H1 (cell line): ENCODE measurements at regions not wholly inside any gene's neighbourhood (a gene's known extent, or its start where the extent isn't known, plus 50 kb on each side); places are given as distances from the start of the nearest gene placed in this dataset.

Experiments
- CTCF ChIA-PET: fragments of 300-600 bp; sonication (Branson Sonifier 250); formaldehyde crosslinking; loops from one replicate; lab custom pipeline; 2021; ENCODE audit not compliant: partially characterized antibody; lab: Charles Lee
- POLR2A ChIA-PET: fragments of 300-600 bp; sonication (Branson Sonifier 250); formaldehyde crosslinking; loops from one replicate; lab custom pipeline; 2021; ENCODE audit warnings: inconsistent platforms; ENCODE audit not compliant: partially characterized antibody; lab: Charles Lee
- DNase-seq, 2 experiments: peaks; one replicate each; pipeline versions ENCODE4 v3.0.0 to v3.0.0-alpha.2; 2010 to 2022; ENCODE audit warnings: low spot score in 2 of 2, low read depth in 1 of 2, mixed read lengths in 1 of 2
- FAIRE-seq: peaks from 2 replicates; lab custom pipeline; 2011; peaks lifted over from hg19 to GRCh38; lab: Jason Lieb, UNC
- H2AFZ ChIP-seq: 2 replicates; pipeline ENCODE4 v1.8.1; 2012; ENCODE audit warnings: low read length, inconsistent platforms
- H2AK5ac ChIP-seq: 2 replicates; pipeline ENCODE4 v1.6.1; 2013; ENCODE audit warnings: low read depth, low read length
- H2BK120ac ChIP-seq: replicated peaks from 2 replicates; pipeline ENCODE3; 2013; ENCODE audit warnings: low read depth, low read length, inconsistent platforms
- H2BK12ac ChIP-seq: 2 replicates; pipeline ENCODE4 v1.6.1; 2013; ENCODE audit warnings: low read depth, low read length
- H2BK15ac ChIP-seq: 2 replicates; pipeline ENCODE4 v1.6.1; 2013; ENCODE audit warnings: low read length
- H2BK20ac ChIP-seq: 2 replicates; pipeline ENCODE4 v1.6.1; 2013; ENCODE audit warnings: low read length
- H2BK5ac ChIP-seq: 2 replicates; pipeline ENCODE4 v1.6.1; 2013; ENCODE audit warnings: low read depth, low read length
- H3K14ac ChIP-seq: 2 replicates; pipeline ENCODE4 v1.6.1; 2013; ENCODE audit warnings: inconsistent platforms; ENCODE audit not compliant: insufficient read length
- H3K18ac ChIP-seq: 2 replicates; pipeline ENCODE4 v1.6.1; 2013; ENCODE audit warnings: low read length; ENCODE audit errors: extremely low read depth
- H3K23ac ChIP-seq: 2 replicates; pipeline ENCODE4 v1.6.1; 2013; ENCODE audit warnings: inconsistent platforms; ENCODE audit not compliant: insufficient read length
- H3K23me2 ChIP-seq: 2 replicates; pipeline ENCODE4 v1.6.1; 2013; ENCODE audit warnings: low read depth, low read length
- H3K27ac ChIP-seq: 2 replicates; pipeline ENCODE4 v1.6.1; 2011; ENCODE audit warnings: low read depth, low read length, inconsistent platforms
- H3K27me3 ChIP-seq, 4 experiments: replicated peaks in 1 of 4; 1 replicate in 1 of 4; 2 replicates in 3 of 4; pipeline versions ENCODE4 v1.6.1 to v1.8.1; 2011 to 2013; ENCODE audit warnings: low read length in 3 of 4, mild to moderate bottlenecking in 3 of 4, inconsistent platforms in 2 of 4, mixed read lengths in 2 of 4, moderate library complexity in 1 of 4; ENCODE audit not compliant: control insufficient read depth in 3 of 4, insufficient read depth in 3 of 4; ENCODE audit errors: extremely low read depth in 1 of 4
- H3K36me3 ChIP-seq, 4 experiments: 2 replicates each; pipeline versions ENCODE4 v1.6.1 to v1.8.1; 2011 to 2013; ENCODE audit warnings: mild to moderate bottlenecking in 4 of 4, low read length in 3 of 4, moderate library complexity in 2 of 4, control low read depth in 1 of 4, inconsistent platforms in 1 of 4; ENCODE audit not compliant: insufficient read depth in 4 of 4, control insufficient read depth in 2 of 4
- H3K4ac ChIP-seq: replicated peaks from 2 replicates; pipeline ENCODE3; 2013; ENCODE audit warnings: low read length, low read depth, mixed read lengths, inconsistent platforms; ENCODE audit not compliant: insufficient read length
- H3K4me1 ChIP-seq, 4 experiments: replicated peaks in 1 of 4; 1 replicate in 1 of 4; 2 replicates in 3 of 4; pipeline versions ENCODE4 v1.6.1 to v1.8.1; 2011 to 2013; ENCODE audit warnings: low read length in 3 of 4, inconsistent platforms in 2 of 4, mixed read lengths in 1 of 4; ENCODE audit not compliant: insufficient read depth in 4 of 4, control insufficient read depth in 3 of 4
- H3K4me2 ChIP-seq, 2 experiments: 2 replicates each; pipeline versions ENCODE4 v1.6.1 to v1.8.1; 2011 to 2013; ENCODE audit warnings: low read depth in 2 of 2, low read length in 2 of 2, control low read depth in 1 of 2, inconsistent platforms in 1 of 2, mild to moderate bottlenecking in 1 of 2; ENCODE audit not compliant: insufficient read depth in 1 of 2
- H3K4me3 ChIP-seq, 4 experiments: fragments of 200-600, 300-600 bp in 1 of 4; sonication (generic), shearing (Covaris generic), sonication (Bioruptor Twin) in 1 of 4; 2 replicates each; pipeline versions ENCODE4 v1.5.1 to v1.8.1; 2011 to 2016; ENCODE audit warnings: low read length in 4 of 4, low read depth in 3 of 4, control low read depth in 2 of 4, inconsistent platforms in 2 of 4, mild to moderate bottlenecking in 2 of 4, mixed read lengths in 1 of 4, moderate library complexity in 1 of 4; ENCODE audit not compliant: insufficient read depth in 2 of 4; ENCODE audit errors: extremely low read depth in 1 of 4
- H3K56ac ChIP-seq: replicated peaks from 2 replicates; pipeline ENCODE3; 2013; ENCODE audit warnings: low read depth, mild to moderate bottlenecking, mixed read lengths, low read length, inconsistent platforms; ENCODE audit not compliant: insufficient read length
- H3K79me1 ChIP-seq: 2 replicates; pipeline ENCODE4 v1.6.1; 2013; ENCODE audit warnings: low read depth, low read length, control low read depth
- H3K79me2 ChIP-seq, 2 experiments: 2 replicates each; pipeline versions ENCODE4 v1.6.1 to v1.8.1; 2012 to 2013; ENCODE audit warnings: low read length in 2 of 2, mild to moderate bottlenecking in 2 of 2, inconsistent platforms in 1 of 2; ENCODE audit not compliant: insufficient read depth in 2 of 2, control insufficient read depth in 1 of 2
- H3K9ac ChIP-seq, 4 experiments: replicated peaks in 1 of 4; 1 replicate in 1 of 4; 2 replicates in 3 of 4; pipeline versions ENCODE4 v1.6.1 to v1.8.1; 2011 to 2013; ENCODE audit warnings: low read depth in 3 of 4, low read length in 3 of 4, control low read depth in 2 of 4, mild to moderate bottlenecking in 2 of 4, moderate library complexity in 2 of 4, inconsistent platforms in 1 of 4; ENCODE audit errors: extremely low read depth in 1 of 4
- H3K9me3 ChIP-seq, 2 experiments: 2 replicates each; pipeline versions ENCODE4 v1.6.1 to v1.8.1; 2012 to 2013; ENCODE audit warnings: mild to moderate bottlenecking in 2 of 2, moderate library complexity in 2 of 2, control low read depth in 1 of 2, inconsistent platforms in 1 of 2, low read depth in 1 of 2, low read length in 1 of 2, mixed read lengths in 1 of 2; ENCODE audit not compliant: insufficient read depth in 2 of 2
- H4K20me1 ChIP-seq, 2 experiments: replicated peaks in 1 of 2; 2 replicates each; pipeline versions ENCODE3 to v1.8.1; 2011 to 2013; ENCODE audit warnings: inconsistent platforms in 2 of 2, low read length in 2 of 2, mild to moderate bottlenecking in 1 of 2; ENCODE audit not compliant: insufficient read depth in 2 of 2, control insufficient read depth in 1 of 2
- H4K5ac ChIP-seq: 2 replicates; pipeline ENCODE4 v1.6.1; 2013; ENCODE audit warnings: low read length, low read depth, mixed read lengths, inconsistent platforms; ENCODE audit not compliant: insufficient read length
- H4K8ac ChIP-seq: 2 replicates; pipeline ENCODE4 v1.8.0; 2013; ENCODE audit warnings: mild to moderate bottlenecking, moderate library complexity, low read length, inconsistent platforms; ENCODE audit not compliant: insufficient read depth; ENCODE audit errors: extremely low read depth
- H4K91ac ChIP-seq: replicated peaks from 2 replicates; pipeline ENCODE3; 2013; ENCODE audit warnings: low read length, mixed read lengths, inconsistent platforms; ENCODE audit not compliant: insufficient read length
- CREB1 ChIP-seq: IDR thresholded peaks from 2 replicates; pipeline ENCODE4 v1.6.1; 2012; ENCODE audit warnings: inconsistent platforms
- EZH2 ChIP-seq: fragments of 200-600 bp; sonication (generic); IDR thresholded peaks from 2 replicates; pipeline ENCODE4 v1.7.1; 2012; ENCODE audit warnings: low read depth, mild to moderate bottlenecking, moderate library complexity, low read length, inconsistent platforms; ENCODE audit not compliant: severe bottlenecking
- FOSL1 ChIP-seq: IDR thresholded peaks from 2 replicates; pipeline ENCODE4 v1.6.1; 2011; ENCODE audit warnings: mild to moderate bottlenecking, low read depth, low read length, moderate library complexity; ENCODE audit not compliant: insufficient read depth
- GABPA ChIP-seq: IDR thresholded peaks from 2 replicates; pipeline ENCODE4 v1.6.1; 2011; ENCODE audit warnings: mild to moderate bottlenecking, low read length, moderate library complexity, borderline replicate concordance; ENCODE audit not compliant: insufficient read depth
- HDAC6 ChIP-seq: IDR thresholded peaks from one replicate; pipeline ENCODE4 v1.7.1; 2012; ENCODE audit warnings: low read depth, mild to moderate bottlenecking, inconsistent platforms, low read length, moderate library complexity
- KDM4A ChIP-seq: IDR thresholded peaks from one replicate; pipeline ENCODE4 v1.7.1; 2012; ENCODE audit warnings: low read depth, mild to moderate bottlenecking, moderate library complexity, low read length, inconsistent platforms; ENCODE audit not compliant: severe bottlenecking
- NRF1 ChIP-seq: IDR thresholded peaks from 2 replicates; pipeline ENCODE4 v1.6.1; 2011; ENCODE audit warnings: mild to moderate bottlenecking, low read depth, low read length, improper control_type of control experiment
- RNF2 ChIP-seq: fragments of 200-900, 300-1000 bp; sonication (generic); IDR thresholded peaks from 2 replicates; pipeline ENCODE4 v1.7.1; 2016; ENCODE audit warnings: borderline replicate concordance, low read depth, mild to moderate bottlenecking, antibody characterized with exemption, low read length; ENCODE audit not compliant: poor library complexity, severe bottlenecking; ENCODE audit errors: missing control alignments
- TAF1 ChIP-seq: IDR thresholded peaks from 2 replicates; pipeline ENCODE4 v1.6.1; 2011; ENCODE audit warnings: mild to moderate bottlenecking, low read depth, low read length
- WGBS, 2 experiments: shearing (Covaris generic) in 1 of 2; methylation state at CpG; one replicate each; pipeline versions ENCODE4 v1.1.6 to v1.1.7; 2013 to 2015; ENCODE audit warnings: low lambda C conversion rate in 2 of 2, mixed read lengths in 2 of 2, inconsistent platforms in 1 of 2, low coverage in 1 of 2, missing lambda C conversion rate in 1 of 2; ENCODE audit not compliant: insufficient replicate concordance in 2 of 2, insufficient coverage in 1 of 2, insufficient read length in 1 of 2; ENCODE audit errors: extremely low coverage in 1 of 2, missing lambda C conversion rate in 1 of 2; 5-methylcytosine and 5-hydroxymethylcytosine counted together
- TF ChIP-seq, protein P1 (sequence below): IDR thresholded peaks from 2 replicates; pipeline ENCODE4 v1.6.1; 2012; ENCODE audit warnings: inconsistent platforms

DNA sequence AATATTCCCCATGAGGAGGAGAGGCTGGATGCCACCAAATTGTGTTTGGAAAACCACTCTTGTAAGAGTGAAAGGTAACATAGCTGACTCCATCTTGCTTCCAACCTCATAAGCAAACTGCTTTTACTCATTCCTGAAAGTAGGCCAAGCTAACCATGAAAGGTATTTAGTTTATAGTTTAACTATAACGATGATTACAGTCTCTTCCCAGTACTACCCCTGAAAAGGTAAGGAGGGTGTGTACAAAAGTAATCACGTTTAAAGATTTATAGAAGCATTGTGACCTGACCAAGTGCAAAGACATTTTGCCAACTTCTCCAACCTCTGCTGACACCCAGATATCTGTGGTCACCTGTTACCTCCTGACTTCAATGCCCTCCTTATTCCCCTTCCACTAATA, 122.6 kb downstream of the CD8B2 start:
- no peak for FAIRE-seq
- CTCF ChIA-PET: interaction anchor here (0.8 to 1.3 kb wide), 4 partner anchors 14 to 27 kb away, joined by 3 to 4 read pairs (median 3); no protein-coding TSS in a partner anchor

More for the DNA sequence above, 122.6 kb downstream of the CD8B2 start:
- Histone ChIP-seq H4K20me1 (no peaks in the 10 kb centered on the region), H4K5ac (no peak overlapping the region), H3K79me1 (no peaks in the 10 kb centered on the region), H3K4me1 (no peaks in the 10 kb centered on the region), H2BK15ac (no peak overlapping the region), H4K91ac (no peak overlapping the region), H3K9ac (no peak overlapping the region), H3K27me3 (no peaks in the 10 kb centered on the region), H2BK20ac (no peak overlapping the region), H2BK5ac (no peak overlapping the region), H2AFZ (no peak overlapping the region), H3K79me2 (no peaks in the 10 kb centered on the region), H2BK12ac (no peak overlapping the region), H3K4me3 (no peak overlapping the region), H3K23me2 (no peaks in the 10 kb centered on the region), H3K14ac (no peak overlapping the region), H3K56ac (no peak overlapping the region), H3K23ac (no peak overlapping the region), H2AK5ac (no peak overlapping the region), H4K8ac (no peak overlapping the region), H3K4me2 (no peak overlapping the region), H3K27ac (no peak overlapping the region), H3K36me3 (no peaks in the 10 kb centered on the region)
- 87% methylated on average over 2 of the region's 2 CpGs; no CpG with 5 or more reads in 1 of the 2 experiments for WGBS, 2 experiments
- DNase-seq: no peak
- POLR2A ChIA-PET: no interaction called here
- TF ChIP-seq NRF1 (no peak), CREB1 (no peak), KDM4A (no peak), FOSL1 (no peak), RNF2 (no peak), EZH2 (no peak), GABPA (no peak), TAF1 (no peak), HDAC6 (no peak)
- TF ChIP-seq, protein P1, sequence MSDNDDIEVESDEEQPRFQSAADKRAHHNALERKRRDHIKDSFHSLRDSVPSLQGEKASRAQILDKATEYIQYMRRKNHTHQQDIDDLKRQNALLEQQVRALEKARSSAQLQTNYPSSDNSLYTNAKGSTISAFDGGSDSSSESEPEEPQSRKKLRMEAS: no peak
- TF ChIP-seq, all 59 proteins: peak for 0
- H3K9me3 ChIP-seq: no peaks in the 10 kb centered on the region; a peak in 1 of 4 replicates
- H3K4ac ChIP-seq: no peak overlapping the region
- H2BK120ac ChIP-seq: no peak overlapping the region
- no peak overlapping the region for H3K18ac ChIP-seq
